Fibroblast of mammary gland (primary cell): ENCODE measurements at regions not wholly inside any gene's neighbourhood (a gene's known extent, or its start where the extent isn't known, plus 50 kb on each side); places are given as distances from the start of the nearest gene placed in this dataset.

ENCODE experiments used
- DNase-seq: peaks from one replicate; pipeline ENCODE4 v3.0.0-alpha.2; 2010; ENCODE audit warnings: low read depth
- H3K4me3 ChIP-seq: 2 replicates; pipeline ENCODE4 v1.5.1; 2011; ENCODE audit warnings: low read depth, mild to moderate bottlenecking, low read length, moderate library complexity; ENCODE audit not compliant: control insufficient read depth
- CTCF ChIP-seq: conservative IDR thresholded peaks from 2 replicates; pipeline ENCODE4 v1.5.1; 2011; ENCODE audit warnings: low read depth, low read length, inconsistent platforms; ENCODE audit not compliant: control insufficient read depth, insufficient read depth

- H3K4me3 ChIP-seq = no peak overlapping the region
- DNase-seq = peak; percentile 51
- no peak for TF ChIP-seq CTCF
Observed at GRCh38 chr4:104971462-104971861, 175.2 kb upstream of the TET2 start.

GRCh38 chr4:104973708-104974107 is 173.0 kb upstream of the TET2 start:
- no peak overlapping the region for H3K4me3 ChIP-seq
- no peak for TF ChIP-seq CTCF
- DNase-seq = no peak

GRCh38 chr4:104975617-104976016 is 171.1 kb upstream of the TET2 start:
- no peak for TF ChIP-seq CTCF
- H3K4me3 ChIP-seq = no peak overlapping the region
- DNase-seq = no peak

- H3K4me3 ChIP-seq = no peak overlapping the region
- TF ChIP-seq CTCF = no peak
- no peak for DNase-seq
Observed at GRCh38 chr4:104976262-104976661, 170.4 kb upstream of the TET2 start.

- TF ChIP-seq CTCF = no peak
- no peak for DNase-seq
- no peak overlapping the region for H3K4me3 ChIP-seq
Observed at GRCh38 chr4:104979083-104979760, 167.5 kb upstream of the TET2 start.

GRCh38 chr4:104983615-104984179 is 163.0 kb upstream of the TET2 start:
- no peak overlapping the region for H3K4me3 ChIP-seq
- no peak for DNase-seq
- no peak for TF ChIP-seq CTCF
